HFF-Myc (cell line): ENCODE measurements at regions not wholly inside any gene's neighbourhood (a gene's known extent, or its start where the extent isn't known, plus 50 kb on each side); places are given as distances from the start of the nearest gene placed in this dataset.
A peak's percentile ranks its signal among the peaks of the same experiment; 100 is the strongest.

ENCODE experiments used
- DNase-seq: peaks from one replicate; pipeline ENCODE4 v3.0.0-alpha.2; 2011; ENCODE audit warnings: low read depth; ENCODE audit errors: extremely low read depth
- H3K4me3 ChIP-seq: replicated peaks from 2 replicates; pipeline ENCODE4 v1.5.1; 2011; ENCODE audit warnings: low read depth, mild to moderate bottlenecking, control low read depth, low read length
- CTCF ChIP-seq: IDR thresholded peaks from 2 replicates; pipeline ENCODE4 v1.5.1; 2012; ENCODE audit warnings: mild to moderate bottlenecking, low read depth, low read length, control low read depth; ENCODE audit errors: missing control alignments

- no peak for TF ChIP-seq CTCF
- no peak overlapping the region for H3K4me3 ChIP-seq
Measured at GRCh38 chr11:110829873-110830272, 117.6 kb upstream of the ARHGAP20 start.

GRCh38 chr11:110828086-110828485 lies 115.8 kb upstream of the ARHGAP20 start:
- no peak for TF ChIP-seq CTCF
- no peak for DNase-seq
- H3K4me3 ChIP-seq = no peak overlapping the region

More at GRCh38 chr11:110829873-110830272, 117.6 kb upstream of the ARHGAP20 start:
- no peak for DNase-seq

GRCh38 chr11:110827276-110827675 lies 115.0 kb upstream of the ARHGAP20 start:
- TF ChIP-seq CTCF = no peak
- H3K4me3 ChIP-seq = no peak overlapping the region
- DNase-seq = no peak

- no peak for DNase-seq
- no peak overlapping the region for H3K4me3 ChIP-seq
- TF ChIP-seq CTCF = no peak
Measured at GRCh38 chr11:110824912-110825620, 112.8 kb upstream of the ARHGAP20 start.

GRCh38 chr11:110818032-110818687 lies 105.9 kb upstream of the ARHGAP20 start:
- peak; percentile 11 for DNase-seq
- no peak overlapping the region for H3K4me3 ChIP-seq
- no peak for TF ChIP-seq CTCF

GRCh38 chr11:110812086-110812733 lies 100.0 kb upstream of the ARHGAP20 start:
- no peak overlapping the region for H3K4me3 ChIP-seq
- no peak for TF ChIP-seq CTCF
- no peak for DNase-seq
